ENCODE measurements at regions not wholly inside any gene's neighbourhood (a gene's known extent, or its start where the extent isn't known, plus 50 kb on each side); places are given as distances from the start of the nearest gene placed in this dataset.

DNA sequence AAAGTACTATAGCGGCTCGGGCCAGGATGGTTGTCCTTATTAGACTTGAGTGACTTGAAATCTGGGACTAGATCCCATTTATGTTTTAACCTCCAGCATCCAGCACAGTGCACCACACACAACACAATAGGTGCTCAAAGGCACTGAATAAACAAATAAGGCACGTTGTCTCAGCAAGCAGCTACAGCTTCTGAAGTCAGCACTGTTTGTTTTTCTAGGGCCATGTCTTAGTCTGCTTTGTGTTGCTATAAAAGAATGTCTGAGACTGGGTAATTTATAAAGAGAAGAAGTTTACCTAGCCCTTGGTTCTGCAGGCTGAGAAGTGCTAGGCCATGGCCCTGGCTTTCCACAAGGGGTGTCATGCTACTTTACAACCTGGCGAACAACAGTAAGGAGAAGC, 102.1 kb upstream of the LNX1 start:
- POLR2A ChIA-PET = no interaction called here
- intact Hi-C loops (cut with micrococcal nuclease) = no loop called here
- TF ChIP-seq, protein P1, sequence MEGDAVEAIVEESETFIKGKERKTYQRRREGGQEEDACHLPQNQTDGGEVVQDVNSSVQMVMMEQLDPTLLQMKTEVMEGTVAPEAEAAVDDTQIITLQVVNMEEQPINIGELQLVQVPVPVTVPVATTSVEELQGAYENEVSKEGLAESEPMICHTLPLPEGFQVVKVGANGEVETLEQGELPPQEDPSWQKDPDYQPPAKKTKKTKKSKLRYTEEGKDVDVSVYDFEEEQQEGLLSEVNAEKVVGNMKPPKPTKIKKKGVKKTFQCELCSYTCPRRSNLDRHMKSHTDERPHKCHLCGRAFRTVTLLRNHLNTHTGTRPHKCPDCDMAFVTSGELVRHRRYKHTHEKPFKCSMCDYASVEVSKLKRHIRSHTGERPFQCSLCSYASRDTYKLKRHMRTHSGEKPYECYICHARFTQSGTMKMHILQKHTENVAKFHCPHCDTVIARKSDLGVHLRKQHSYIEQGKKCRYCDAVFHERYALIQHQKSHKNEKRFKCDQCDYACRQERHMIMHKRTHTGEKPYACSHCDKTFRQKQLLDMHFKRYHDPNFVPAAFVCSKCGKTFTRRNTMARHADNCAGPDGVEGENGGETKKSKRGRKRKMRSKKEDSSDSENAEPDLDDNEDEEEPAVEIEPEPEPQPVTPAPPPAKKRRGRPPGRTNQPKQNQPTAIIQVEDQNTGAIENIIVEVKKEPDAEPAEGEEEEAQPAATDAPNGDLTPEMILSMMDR (IDR thresholded peaks at IDR 0.05) = no peak
- peaks cover 15% of the 10 kb centered on the region for H3K4me1 Mint-ChIP-seq
- no peak overlapping the region for H3K4me3 Mint-ChIP-seq
- H3K27me3 Mint-ChIP-seq = peaks cover 20% of the 10 kb centered on the region
- H3K27ac Mint-ChIP-seq = no peak overlapping the region
- DNase-seq (no peak), ATAC-seq (ENCODE audit: low read depth) (no peak)
- H3K9me3 Mint-ChIP-seq = no peaks in the 10 kb centered on the region
- CTCF ChIA-PET = no interaction called here
- no peaks in the 10 kb centered on the region for H3K36me3 Mint-ChIP-seq (ENCODE audit: low read depth)

DNA sequence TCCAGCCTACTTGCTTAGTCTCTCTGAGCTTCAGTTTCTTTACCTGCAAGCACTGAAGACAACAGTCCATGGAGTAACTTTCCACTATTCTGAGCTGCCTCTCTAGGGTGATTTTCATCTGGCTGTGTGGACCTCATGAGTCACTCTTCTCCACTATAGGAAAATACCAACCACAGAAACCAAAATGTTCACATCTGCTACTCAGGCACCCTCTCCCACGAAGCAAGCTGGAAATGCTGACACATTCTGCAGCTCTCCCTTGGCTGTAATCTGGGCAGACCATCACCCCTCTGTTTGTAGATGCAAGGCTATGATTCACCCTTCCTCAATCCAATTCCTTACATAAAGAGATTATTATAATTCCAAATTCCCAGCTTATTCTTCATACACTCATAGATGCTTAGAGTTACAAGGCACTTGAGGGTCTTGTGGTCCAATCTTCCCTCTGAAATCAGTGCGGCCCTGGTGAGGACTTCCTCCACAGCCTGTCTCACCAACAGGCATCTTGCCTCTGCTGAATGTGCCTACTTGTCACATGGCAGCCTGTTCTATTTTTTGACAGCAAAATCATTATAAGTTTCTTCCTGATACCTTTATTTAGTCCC, 97.0 kb upstream of the LNX1 start:
- ChIA-PET POLR2A (no interaction called here), CTCF (no interaction called here)

DNA sequence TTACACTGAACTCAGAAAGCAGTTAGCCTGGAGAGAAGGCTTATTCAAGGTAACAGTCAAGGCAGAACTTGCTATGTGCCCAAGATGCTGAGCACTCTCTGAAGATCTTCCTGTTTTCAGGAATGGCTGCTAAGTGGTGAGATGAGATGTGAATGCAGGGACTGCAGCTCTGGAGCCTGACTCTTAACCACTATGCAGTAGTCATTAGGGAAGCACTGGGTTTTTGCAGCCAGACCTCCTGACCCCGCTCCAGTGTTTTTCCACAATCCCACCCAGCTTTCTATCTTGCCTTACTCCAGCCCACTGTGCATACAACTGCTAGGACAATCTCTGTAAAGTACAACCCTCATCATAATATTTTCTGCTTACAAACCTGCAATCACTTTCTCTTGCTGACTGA, 95.2 kb upstream of the LNX1 start:
- ChIA-PET CTCF (no interaction called here), POLR2A (no interaction called here)
- Mint-ChIP-seq H3K9me3 (no peaks in the 10 kb centered on the region), H3K4me3 (no peak overlapping the region), H3K4me1 (peaks cover 5% of the 10 kb centered on the region), H3K36me3 (ENCODE audit: low read depth) (no peaks in the 10 kb centered on the region), H3K27me3 (peaks cover 32% of the 10 kb centered on the region), H3K27ac (no peak overlapping the region)
- no peak for DNase-seq
- intact Hi-C loops (cut with micrococcal nuclease) = no loop called here
- no peak for ATAC-seq (ENCODE audit: low read depth)
- TF ChIP-seq, protein P1 (IDR thresholded peaks at IDR 0.05) = no peak

More for the DNA sequence above, 97.0 kb upstream of the LNX1 start:
- TF ChIP-seq, protein P1 (IDR thresholded peaks at IDR 0.05) = no peak
- H3K4me1 Mint-ChIP-seq = peaks cover 5% of the 10 kb centered on the region
- no peaks in the 10 kb centered on the region for H3K36me3 Mint-ChIP-seq (ENCODE audit: low read depth)
- H3K27ac Mint-ChIP-seq = no peak overlapping the region
- intact Hi-C loops (cut with micrococcal nuclease) = no loop called here
- no peaks in the 10 kb centered on the region for H3K9me3 Mint-ChIP-seq
- no peak overlapping the region for H3K4me3 Mint-ChIP-seq
- DNase-seq (no peak), ATAC-seq (ENCODE audit: low read depth) (peak; percentile 37)
- H3K27me3 Mint-ChIP-seq = peaks cover 27% of the 10 kb centered on the region

DNA sequence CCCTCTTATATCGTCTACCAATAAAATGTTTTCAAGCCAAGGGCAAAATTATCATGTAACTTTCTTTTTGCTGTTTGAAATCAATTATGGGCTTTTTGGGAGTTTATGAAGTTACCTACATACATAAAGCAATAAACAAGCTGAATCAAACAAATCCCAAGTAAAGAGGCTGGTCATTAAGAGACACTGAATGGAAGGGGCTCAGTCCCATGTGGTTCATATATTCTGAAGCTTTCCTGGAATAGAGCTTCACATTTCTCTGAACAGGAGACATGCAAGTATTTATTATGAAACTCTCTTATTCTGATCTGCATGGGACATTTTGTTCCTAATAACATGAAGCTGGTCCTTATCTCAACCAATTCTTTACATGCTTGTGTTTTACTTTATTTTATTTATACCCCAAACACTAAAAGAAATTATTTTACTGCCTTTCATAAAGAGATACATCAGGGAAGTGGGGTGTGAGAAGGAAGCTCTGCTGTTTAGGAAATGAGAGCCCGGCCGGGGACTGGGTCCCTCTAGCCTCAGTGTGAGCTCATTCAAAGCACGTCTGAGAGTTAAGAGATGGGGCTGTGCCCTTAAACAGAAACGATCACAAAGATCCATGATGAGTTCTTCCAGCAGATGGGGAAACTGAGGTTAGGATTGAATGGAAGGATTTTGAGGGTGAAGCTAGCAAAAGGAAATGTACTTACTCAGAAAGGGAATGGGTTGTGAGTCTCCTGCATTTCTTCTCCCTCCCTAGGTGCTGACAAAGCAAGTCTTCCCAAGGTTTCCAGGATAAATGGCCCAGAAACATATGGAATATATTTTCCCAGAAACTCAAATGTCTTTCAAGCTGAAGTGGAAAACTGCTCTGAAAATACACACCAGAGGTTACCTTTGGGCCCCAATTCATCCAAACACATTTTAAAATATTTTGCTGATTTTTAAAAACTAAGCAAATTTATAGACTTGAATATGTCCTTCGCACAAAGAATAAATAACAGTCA, 93.1 kb upstream of the LNX1 start:
- Mint-ChIP-seq H3K36me3 (ENCODE audit: low read depth) (no peaks in the 10 kb centered on the region), H3K4me3 (no peak overlapping the region), H3K9me3 (peaks cover 2% of the 10 kb centered on the region), H3K27me3 (peaks cover 16% of the 10 kb centered on the region), H3K4me1 (peaks cover under 1% of the 10 kb centered on the region), H3K27ac (no peak overlapping the region)
- TF ChIP-seq, protein P1 (IDR thresholded peaks at IDR 0.05) = no peak
- POLR2A ChIA-PET = no interaction called here
- DNase-seq (no peak), ATAC-seq (ENCODE audit: low read depth) (no peak)
- intact Hi-C loops (cut with micrococcal nuclease) = no loop called here
- CTCF ChIA-PET = interaction anchor here (1.2 kb wide), 1 partner anchor 22 kb away, joined by 3 read pairs; no protein-coding TSS in a partner anchor

DNA sequence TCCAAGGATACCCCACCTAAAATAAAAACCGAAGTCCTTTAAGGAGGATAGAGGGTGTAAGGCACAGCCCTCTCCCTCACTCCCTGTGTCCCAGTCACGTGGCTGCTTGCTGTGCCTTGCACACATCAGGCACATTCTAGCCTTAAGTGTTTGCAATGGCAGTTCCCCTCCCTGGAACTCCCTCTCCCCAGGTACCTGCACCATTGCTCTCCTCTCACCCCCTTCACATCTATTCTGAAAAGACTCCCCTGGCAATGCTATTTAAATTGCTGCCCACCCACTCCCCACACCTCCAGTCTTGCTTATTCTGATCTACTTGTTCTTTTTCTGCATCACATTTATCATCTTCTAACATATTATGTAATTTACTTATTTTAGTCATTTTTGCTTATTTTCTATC, 91.6 kb upstream of the LNX1 start:
- intact Hi-C loops (cut with micrococcal nuclease) = no loop called here
- Mint-ChIP-seq H3K36me3 (ENCODE audit: low read depth) (no peaks in the 10 kb centered on the region), H3K27ac (no peak overlapping the region), H3K4me1 (no peaks in the 10 kb centered on the region), H3K9me3 (peaks cover 6% of the 10 kb centered on the region), H3K27me3 (peaks cover 17% of the 10 kb centered on the region), H3K4me3 (no peak overlapping the region)
- TF ChIP-seq, protein P1 (IDR thresholded peaks at IDR 0.05) = no peak
- ATAC-seq (ENCODE audit: low read depth) (no peak), DNase-seq (no peak)
- ChIA-PET POLR2A (interaction anchor here (0.6 kb wide), 1 partner anchor 34 kb away, joined by 4 read pairs; no protein-coding TSS in a partner anchor), CTCF (interaction anchor here (0.7 kb wide), 1 partner anchor 459 kb away, joined by 3 read pairs; no protein-coding TSS in a partner anchor)
